ENCODE measurements at regions not wholly inside any gene's neighbourhood (a gene's known extent, or its start where the extent isn't known, plus 50 kb on each side); places are given as distances from the start of the nearest gene placed in this dataset.

DNA sequence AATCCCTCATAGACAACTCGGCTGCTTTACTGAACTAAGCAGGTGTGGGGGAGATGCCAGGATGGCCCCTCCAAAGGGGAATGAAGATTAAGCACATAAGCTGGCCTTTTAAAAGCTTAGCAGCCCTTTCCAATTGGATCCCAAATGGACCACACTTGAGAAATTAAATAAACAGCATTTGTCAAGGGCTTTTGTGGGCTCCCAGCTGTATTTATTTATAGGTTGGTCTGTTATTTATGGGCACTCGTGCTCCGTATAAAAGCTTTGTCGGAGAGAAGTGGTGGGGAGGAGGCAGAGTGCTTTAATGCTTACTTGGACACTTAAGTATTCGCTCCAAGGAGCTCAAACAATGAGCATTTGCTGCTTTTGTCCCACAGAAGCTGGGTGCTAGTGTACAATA lies 580.2 kb downstream of the MED13L start:
- no peak for DNase-seq

- no peak for DNase-seq
Measured at GRCh38 chr12:115694564-115694963, 582.9 kb downstream of the MED13L start.

DNA sequence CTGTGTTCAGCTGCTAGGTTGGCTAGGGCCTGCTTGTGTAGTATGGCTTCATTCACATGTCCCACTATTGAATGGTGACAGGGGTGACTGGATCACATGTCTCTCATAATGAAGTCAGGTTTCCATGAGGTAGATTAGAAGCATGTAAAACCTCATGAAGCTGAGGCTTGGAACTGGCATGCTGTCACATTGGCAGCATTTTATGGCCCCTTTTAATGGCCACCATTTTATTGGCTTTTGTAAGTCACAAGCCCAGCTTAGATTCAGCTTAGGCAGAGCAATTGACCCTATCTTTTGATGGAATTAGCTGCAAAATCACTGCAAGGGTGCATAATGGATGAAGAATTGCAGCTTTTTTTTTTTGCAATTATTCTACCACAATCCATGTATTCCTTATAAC lies 583.5 kb downstream of the MED13L start:
- DNase-seq, result no peak

DNA sequence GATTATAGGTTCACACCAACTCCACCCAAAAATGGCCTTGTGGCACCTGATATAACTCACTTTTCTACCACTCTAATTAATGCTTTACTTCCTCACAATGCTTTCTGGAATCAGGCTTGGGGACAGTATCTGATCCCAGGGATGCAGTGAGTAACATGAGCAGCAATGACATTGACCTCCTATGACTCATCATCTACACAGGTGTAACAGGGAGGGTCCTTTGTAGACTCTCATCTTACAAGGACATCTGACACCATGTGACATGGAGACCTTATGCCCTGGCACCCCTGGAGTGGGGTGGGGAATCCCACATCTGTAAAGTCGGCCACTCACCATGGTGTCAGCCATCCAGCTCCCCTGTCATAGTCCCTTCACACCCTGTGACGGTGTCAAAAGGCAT lies 586.4 kb downstream of the MED13L start:
- no peak for DNase-seq

GRCh38 chr12:115687094-115687493 lies 590.4 kb downstream of the MED13L start:
- no peak for DNase-seq

- no peak for DNase-seq
Measured at GRCh38 chr12:115683240-115683780, 594.2 kb downstream of the MED13L start.

- DNase-seq, result no peak
Measured at GRCh38 chr12:115680967-115681366, 596.5 kb downstream of the MED13L start.

DNA sequence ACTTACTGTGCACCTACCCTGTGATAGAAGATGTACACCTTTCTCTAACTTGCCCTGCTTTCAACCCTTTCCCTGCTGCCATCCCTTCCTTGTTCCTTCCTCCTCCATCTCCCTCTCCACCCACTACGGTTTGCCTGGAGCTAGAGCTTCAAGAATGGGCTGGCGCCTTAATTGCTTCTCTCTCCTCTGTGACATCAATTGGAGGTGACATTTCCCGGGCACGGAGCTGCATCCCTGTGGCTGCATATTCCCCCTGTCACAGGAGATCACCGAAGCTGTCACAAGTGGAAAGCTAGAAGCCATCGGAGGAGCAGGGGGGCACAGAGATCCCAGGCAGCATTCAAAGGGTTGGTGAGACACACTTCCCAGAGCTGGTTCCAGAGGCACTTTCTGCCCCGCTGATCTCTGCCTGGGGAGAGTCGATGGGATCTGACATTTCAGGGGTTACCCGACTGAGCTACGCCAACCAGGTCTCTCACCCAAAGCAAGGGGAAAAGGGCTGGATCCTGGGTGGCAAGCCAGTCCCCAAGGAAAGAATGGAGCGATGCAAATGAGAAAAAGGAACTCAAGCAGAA lies 604.9 kb downstream of the MED13L start:
- DNase-seq, result no peak

GRCh38 chr12:115672086-115672485 lies 605.4 kb downstream of the MED13L start:
- no peak for DNase-seq

GRCh38 chr12:115670869-115671268 lies 606.6 kb downstream of the MED13L start:
- no peak for DNase-seq

GRCh38 chr12:115667116-115667515 lies 610.4 kb downstream of the MED13L start:
- no peak for DNase-seq

GRCh38 chr12:115666168-115666567 lies 611.3 kb downstream of the MED13L start:
- DNase-seq, result no peak

DNA sequence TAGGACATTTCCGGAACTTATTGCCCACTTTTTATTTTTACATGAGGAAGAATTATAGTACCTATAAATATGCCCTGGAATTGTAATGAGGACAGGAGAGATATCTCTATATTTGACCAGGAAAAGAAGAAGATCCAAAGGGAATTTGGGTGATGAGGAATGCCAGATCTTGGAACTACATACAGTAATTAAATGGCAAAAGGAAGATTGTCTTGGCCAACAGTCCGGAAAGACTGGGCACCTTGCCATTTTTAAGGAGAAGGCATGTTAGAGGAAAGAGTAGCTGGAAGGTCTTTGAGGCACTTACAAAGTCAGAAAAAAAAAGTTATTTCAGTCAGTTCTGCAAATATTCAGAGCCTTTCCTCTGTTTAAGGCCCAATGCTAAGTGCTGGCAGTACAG lies 616.4 kb downstream of the MED13L start:
- DNase-seq, result no peak

DNA sequence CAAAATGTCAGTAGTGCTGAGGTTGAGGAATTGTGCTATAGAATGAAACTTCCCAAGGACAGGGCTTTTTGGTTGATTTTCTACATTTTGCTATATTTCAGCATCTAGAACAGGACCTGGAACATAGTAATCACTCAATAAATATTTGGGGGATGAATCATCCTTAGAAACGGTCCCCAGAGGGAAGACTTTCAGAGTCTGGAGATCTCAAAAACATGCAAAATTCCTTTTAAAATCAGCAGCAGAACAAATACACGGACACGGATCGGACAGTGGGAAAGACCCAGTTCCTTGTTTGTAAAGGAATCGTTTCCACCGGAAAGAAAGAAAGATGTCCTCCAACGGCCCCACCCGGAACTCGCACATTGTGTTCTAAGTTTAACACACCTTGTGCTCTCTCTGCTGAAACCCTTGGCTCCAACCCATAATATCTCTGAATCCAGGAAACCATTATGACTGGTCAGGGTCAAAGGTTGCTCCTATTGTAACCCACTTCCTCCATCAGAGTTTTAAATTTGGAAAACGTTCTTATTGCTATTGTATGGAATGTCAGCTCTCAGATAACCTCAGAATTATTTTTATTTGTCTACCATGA lies 617.2 kb downstream of the MED13L start:
- DNase-seq, result no peak

DNA sequence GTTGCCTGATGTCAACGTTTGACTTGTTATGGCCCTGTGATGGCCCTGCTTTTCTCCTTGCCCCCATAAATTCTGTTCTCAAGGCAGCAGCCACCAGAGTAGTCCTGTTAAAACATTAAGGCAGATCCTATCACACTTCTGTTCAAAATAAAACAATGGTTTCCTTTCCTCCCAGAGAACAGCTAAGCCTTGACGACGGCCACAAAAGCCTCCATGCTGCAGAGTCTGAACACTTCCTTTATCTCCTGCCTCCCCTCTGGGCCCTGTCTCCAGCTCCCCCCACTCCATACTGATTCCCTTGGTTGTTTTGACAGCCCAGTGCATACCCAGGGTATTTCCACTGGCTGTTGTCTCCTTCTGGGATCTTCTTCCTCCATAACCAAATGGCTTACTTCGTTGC lies 618.1 kb downstream of the MED13L start:
- no peak for DNase-seq

DNA sequence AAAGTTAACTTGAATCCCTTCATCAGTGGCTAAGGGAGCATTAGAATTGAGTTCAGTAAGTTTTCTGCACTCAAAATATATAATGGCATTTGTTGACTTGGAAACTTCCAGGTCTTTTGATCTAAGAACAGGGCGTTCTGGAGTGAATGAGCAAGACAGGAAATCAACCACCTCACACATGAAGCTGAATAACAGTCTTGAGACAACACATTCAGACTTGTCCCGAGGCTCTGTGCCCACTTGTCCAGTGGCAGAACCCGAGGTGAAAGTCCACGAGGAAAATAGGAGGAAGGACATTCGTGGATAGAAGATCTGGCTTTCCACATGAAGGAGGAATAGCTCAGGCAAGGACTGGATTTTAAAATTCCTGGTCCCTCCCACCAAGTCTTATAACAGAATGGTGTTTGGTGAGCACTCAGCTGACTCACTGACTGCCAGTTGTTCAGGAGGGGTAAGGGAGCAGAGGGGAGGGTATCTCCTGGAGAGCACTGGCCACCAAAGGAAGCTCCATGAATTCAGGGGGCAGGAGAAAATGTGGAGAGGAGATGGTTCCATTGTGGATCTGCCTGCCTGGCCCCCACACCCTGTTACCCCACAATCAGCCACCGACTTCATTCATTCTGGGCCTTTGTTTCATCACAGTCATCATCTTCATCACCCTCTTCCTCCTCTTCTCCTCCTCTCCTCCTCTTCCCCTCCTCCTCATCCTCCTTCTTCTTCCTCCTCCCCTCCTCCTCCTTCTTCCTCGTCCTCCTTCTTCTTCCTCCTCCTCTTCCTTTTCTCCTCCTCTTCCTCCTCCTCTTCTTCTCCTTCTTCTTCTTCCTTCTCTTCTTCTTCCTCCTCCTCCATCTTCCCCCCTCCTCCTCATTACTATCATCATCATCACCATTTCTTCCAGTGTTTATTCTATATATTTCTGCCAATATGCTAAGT lies 620.1 kb downstream of the MED13L start:
- DNase-seq, result no peak

DNA sequence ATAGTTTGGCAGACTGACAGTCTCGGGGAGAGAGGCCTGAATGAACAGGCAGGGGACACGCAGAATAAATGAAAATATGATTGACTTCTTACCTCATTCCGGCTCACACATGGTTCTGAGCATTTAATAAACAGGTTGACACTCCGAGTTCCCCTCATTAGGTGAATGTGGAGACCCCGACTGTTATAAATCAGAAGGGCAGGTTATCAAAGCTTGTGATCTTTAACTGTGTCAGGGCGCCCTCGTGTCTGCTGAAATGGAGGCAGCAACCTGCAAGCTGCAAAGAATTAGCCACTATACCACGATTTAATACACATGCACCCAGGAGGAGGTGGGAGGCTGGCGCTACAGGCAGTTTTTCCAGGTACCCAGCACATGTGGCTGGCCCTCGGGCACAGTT lies 627.5 kb downstream of the MED13L start:
- no peak for DNase-seq

GRCh38 chr12:115648463-115648862 lies 629.0 kb downstream of the MED13L start:
- DNase-seq, result no peak

- DNase-seq, result no peak
Measured at GRCh38 chr12:115646210-115646609, 631.3 kb downstream of the MED13L start.

DNA sequence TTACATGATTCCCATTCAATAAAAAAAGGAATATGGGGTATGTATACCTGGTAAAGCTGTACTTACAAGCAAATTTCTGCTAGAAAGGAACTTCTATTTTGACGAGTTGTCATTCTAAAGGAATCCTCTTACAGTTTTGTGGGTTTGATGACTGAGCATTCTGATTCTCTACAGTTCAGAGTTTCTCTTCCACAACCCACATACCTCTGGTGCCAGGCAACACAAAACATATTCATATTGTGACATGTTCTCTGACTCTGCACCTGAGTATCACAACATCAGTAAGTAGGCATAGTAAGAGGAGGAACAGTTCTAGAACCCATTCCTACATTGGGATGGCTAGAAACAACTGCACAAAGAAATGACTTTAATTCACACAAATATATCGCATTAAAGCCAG lies 636.6 kb downstream of the MED13L start:
- no peak for DNase-seq

DNA sequence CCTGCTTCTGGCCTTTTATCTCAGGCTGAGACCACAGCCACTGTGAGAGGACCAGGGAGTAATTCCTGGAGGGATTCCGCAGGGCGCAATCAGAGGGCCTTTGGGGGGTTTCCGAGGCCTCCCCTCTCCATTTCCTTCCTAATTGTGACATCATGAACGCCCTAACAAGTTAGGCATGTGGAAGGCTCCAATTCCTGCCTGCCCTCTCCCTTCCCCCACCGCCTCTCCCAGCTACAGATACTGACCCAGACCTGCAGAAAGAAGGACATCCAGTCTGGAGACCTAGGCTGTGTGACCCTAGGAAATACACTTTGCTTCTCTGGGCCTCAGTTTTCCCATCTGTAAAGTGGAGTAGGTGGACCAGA lies 637.9 kb downstream of the MED13L start:
- no peak for DNase-seq

GRCh38 chr12:115638733-115639647 lies 638.5 kb downstream of the MED13L start:
- no peak for DNase-seq

DNA sequence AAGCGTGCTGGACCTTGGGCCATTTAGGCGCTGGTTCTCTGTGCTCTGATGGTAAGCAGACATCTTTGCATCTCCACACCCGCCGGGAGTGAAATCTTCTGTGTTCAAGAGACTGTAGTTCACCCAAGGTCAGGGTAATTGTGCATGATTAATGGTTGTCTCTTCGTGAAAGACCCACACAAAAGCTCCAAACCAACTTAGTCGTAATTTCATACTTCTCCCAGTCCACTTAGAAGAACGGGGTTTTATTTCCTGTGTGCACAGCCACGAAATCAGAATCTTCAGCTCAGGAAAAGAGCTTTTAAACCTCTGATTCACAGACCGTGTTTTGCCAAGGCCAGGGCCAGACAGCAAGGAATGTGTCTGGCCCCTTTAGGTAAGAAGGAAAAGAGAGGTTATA lies 640.9 kb downstream of the MED13L start:
- no peak for DNase-seq
